ENCODE measurements at regions not wholly inside any gene's neighbourhood (a gene's known extent, or its start where the extent isn't known, plus 50 kb on each side); places are given as distances from the start of the nearest gene placed in this dataset.

- no peak overlapping the region for H3K4me3 ChIP-seq (ENCODE audit: low read length in 3 of 3)
Observed at GRCh38 chr5:74231697-74232096, 408.8 kb downstream of the ENC1 start.

DNA sequence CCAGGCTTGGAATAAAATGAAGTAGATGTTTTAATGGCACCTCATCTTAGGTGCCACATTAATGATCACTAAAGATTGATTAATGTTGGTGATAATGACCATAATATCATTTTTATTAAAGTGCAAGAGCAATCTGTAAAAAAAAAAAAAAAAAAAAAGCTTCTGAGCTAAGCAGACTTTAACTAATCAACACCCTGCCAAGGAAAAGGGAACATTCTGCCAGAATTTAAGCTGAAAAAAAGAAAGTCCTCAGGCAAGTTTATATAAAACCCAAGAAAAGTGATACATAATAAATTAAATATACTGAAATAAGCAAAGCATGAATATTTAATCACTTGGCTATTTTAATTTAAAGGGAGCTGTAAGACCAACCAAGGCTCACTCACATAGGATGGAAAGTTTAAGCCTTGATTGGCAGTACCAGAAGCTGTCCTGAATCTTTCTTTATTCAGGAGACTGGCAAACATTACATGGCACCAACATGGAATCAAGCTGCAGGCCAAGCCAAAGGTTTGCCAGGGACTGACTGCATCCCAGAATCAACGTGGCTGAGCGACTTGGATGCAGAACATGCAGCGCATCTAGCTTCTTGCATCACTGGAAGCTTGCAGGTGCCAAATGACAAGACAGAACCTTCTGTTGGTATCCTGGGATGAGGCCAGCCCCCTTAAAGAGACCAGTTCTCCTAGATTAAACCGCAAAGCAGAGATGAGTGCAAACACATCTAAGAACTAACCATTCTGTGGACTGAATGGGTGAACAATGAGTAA lies 413.6 kb downstream of the ENC1 start:
- no peak for TF ChIP-seq CTCF (IDR thresholded peaks at IDR 0.05; ENCODE audit: borderline replicate concordance, extremely low read depth, insufficient read depth)
- Histone ChIP-seq H3K4me3 (ENCODE audit: low read length in 3 of 3) (no peak overlapping the region), H3K9ac (ENCODE audit: low read length in 3 of 3) (no peak overlapping the region), H3K9me3 (ENCODE audit: control insufficient read depth in 2 of 3, insufficient read depth in 1 of 3, low read length in 3 of 3) (no peaks in the 10 kb centered on the region), H3K4me1 (ENCODE audit: control insufficient read depth in 2 of 3, insufficient read depth in 2 of 3, low read depth in 1 of 3, low read length in 3 of 3) (no peaks in the 10 kb centered on the region), H3K27me3 (ENCODE audit: control insufficient read depth, insufficient read depth, low read length) (no peaks in the 10 kb centered on the region), H3K27ac (ENCODE audit: low read depth in 2 of 2, low read length in 2 of 2) (no peak overlapping the region), H3K36me3 (ENCODE audit: control insufficient read depth in 2 of 3, insufficient read depth in 3 of 3, low read length in 3 of 3) (no peaks in the 10 kb centered on the region)
- no peak for DNase-seq
- intact Hi-C loops (cut with DNase I): no loop called here
- no peak for FAIRE-seq

More at GRCh38 chr5:74231697-74232096, 408.8 kb downstream of the ENC1 start:
- Histone ChIP-seq H3K9ac (ENCODE audit: low read length in 3 of 3) (no peak overlapping the region), H3K27me3 (ENCODE audit: control insufficient read depth, insufficient read depth, low read length) (no peaks in the 10 kb centered on the region), H3K36me3 (ENCODE audit: control insufficient read depth in 2 of 3, insufficient read depth in 3 of 3, low read length in 3 of 3) (no peaks in the 10 kb centered on the region), H3K9me3 (ENCODE audit: control insufficient read depth in 2 of 3, insufficient read depth in 1 of 3, low read length in 3 of 3) (no peaks in the 10 kb centered on the region), H3K4me1 (ENCODE audit: control insufficient read depth in 2 of 3, insufficient read depth in 2 of 3, low read depth in 1 of 3, low read length in 3 of 3) (no peaks in the 10 kb centered on the region), H3K27ac (ENCODE audit: low read depth in 2 of 2, low read length in 2 of 2) (no peak overlapping the region)
- FAIRE-seq (no peak), DNase-seq (no peak)
- TF ChIP-seq CTCF (IDR thresholded peaks at IDR 0.05; ENCODE audit: borderline replicate concordance, extremely low read depth, insufficient read depth): no peak
- intact Hi-C loops (cut with DNase I): no loop called here

DNA sequence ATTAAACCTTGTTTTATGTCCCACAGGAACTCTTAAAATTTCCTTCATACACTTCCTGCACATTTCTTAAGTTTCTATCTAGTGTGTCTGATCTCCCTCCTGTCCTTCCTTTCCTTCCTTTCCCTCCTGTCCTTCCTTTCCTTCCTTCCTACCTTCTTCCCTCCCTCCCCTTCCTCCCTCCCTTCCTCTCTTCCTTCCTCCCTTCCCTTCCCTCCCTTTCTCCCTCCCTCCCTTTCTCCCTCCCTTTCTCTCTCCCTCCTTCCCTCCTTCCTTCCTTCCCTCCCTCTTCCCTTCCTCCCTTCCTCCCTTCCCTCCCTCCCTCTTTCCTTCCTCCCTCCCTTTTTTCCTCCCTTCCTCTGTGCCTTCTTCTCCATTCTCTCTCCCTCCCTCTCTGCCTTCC lies 414.9 kb downstream of the ENC1 start:
- intact Hi-C loops (cut with DNase I): no loop called here
- Histone ChIP-seq H3K9me3 (ENCODE audit: control insufficient read depth in 2 of 3, insufficient read depth in 1 of 3, low read length in 3 of 3) (no peaks in the 10 kb centered on the region), H3K27me3 (ENCODE audit: control insufficient read depth, insufficient read depth, low read length) (no peaks in the 10 kb centered on the region), H3K4me1 (ENCODE audit: control insufficient read depth in 2 of 3, insufficient read depth in 2 of 3, low read depth in 1 of 3, low read length in 3 of 3) (no peaks in the 10 kb centered on the region), H3K4me3 (ENCODE audit: low read length in 3 of 3) (no peak overlapping the region), H3K9ac (ENCODE audit: low read length in 3 of 3) (no peak overlapping the region), H3K36me3 (ENCODE audit: control insufficient read depth in 2 of 3, insufficient read depth in 3 of 3, low read length in 3 of 3) (no peaks in the 10 kb centered on the region), H3K27ac (ENCODE audit: low read depth in 2 of 2, low read length in 2 of 2) (no peak overlapping the region)
- no peak for FAIRE-seq
- no peak for TF ChIP-seq CTCF (IDR thresholded peaks at IDR 0.05; ENCODE audit: borderline replicate concordance, extremely low read depth, insufficient read depth)
- DNase-seq: no peak

DNA sequence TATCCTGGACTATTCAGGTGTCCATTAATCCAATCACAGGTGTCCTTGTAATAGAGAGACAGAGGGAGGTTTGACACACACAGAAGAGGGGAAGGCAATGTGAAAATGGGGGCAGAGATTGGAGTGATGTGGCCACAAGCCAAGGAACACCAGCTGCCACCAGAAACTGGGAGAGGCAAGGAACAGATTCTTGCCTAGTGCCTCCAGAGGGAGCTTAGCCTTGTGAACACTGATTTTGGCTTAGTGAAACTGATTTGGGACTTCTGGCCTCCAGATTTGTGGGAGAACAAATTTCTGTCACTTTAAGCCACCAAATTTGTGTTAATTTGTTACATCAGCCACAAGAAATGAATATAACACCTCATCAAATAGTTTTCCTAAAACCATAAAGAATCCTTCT lies 416.2 kb downstream of the ENC1 start:
- no peak overlapping the region for H3K27ac ChIP-seq (ENCODE audit: low read depth in 2 of 2, low read length in 2 of 2)
- H3K4me1 ChIP-seq (ENCODE audit: control insufficient read depth in 2 of 3, insufficient read depth in 2 of 3, low read depth in 1 of 3, low read length in 3 of 3): no peaks in the 10 kb centered on the region
- H3K9ac ChIP-seq (ENCODE audit: low read length in 3 of 3): no peak overlapping the region
- no peaks in the 10 kb centered on the region for H3K36me3 ChIP-seq (ENCODE audit: control insufficient read depth in 2 of 3, insufficient read depth in 3 of 3, low read length in 3 of 3)
- H3K4me3 ChIP-seq (ENCODE audit: low read length in 3 of 3): no peak overlapping the region
- intact Hi-C loops (cut with DNase I): no loop called here
- no peaks in the 10 kb centered on the region for H3K9me3 ChIP-seq (ENCODE audit: control insufficient read depth in 2 of 3, insufficient read depth in 1 of 3, low read length in 3 of 3)
- DNase-seq (no peak), FAIRE-seq (no peak)
- H3K27me3 ChIP-seq (ENCODE audit: control insufficient read depth, insufficient read depth, low read length): no peaks in the 10 kb centered on the region
- no peak for TF ChIP-seq CTCF (IDR thresholded peaks at IDR 0.05; ENCODE audit: borderline replicate concordance, extremely low read depth, insufficient read depth)

Measured in kidney (tissue), 13 donors.